NCI-H2196 treated with DMSO at 0.1 percent for 48 hours (cell line): ENCODE measurements at regions not wholly inside any gene's neighbourhood (a gene's known extent, or its start where the extent isn't known, plus 50 kb on each side); places are given as distances from the start of the nearest gene placed in this dataset.
"Not testable (repeated sequence)": the region's sequence is repeated elsewhere in the genome, so short reads cannot be mapped to it uniquely, and the experiment has no call there.

Experiments
- DNase-seq: peaks from one replicate; lab custom pipeline; 2025; ENCODE audit not compliant: unreplicated experiment; lab: John Stamatoyannopoulos, UW

DNA sequence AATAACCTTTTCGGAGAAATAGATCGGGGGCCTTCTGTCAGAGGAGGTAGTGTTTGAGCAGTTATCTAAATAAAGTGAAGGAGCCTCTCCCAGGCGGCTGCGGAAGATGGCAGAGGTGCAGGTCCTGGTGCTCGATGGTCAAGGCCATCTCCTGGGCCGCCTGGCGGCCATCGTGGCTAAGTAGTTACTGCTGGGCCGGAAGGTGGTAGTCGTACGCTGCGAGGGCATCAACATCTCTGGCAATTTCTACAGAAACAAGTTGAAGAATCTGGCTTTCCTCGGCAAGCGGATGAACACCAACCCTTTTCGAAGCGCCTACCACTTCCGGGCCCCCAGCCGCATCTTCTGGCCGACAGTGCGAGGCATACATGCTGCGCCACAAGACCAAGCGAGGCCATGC lies 186.1 kb downstream of the KTN1 start:
- DNase-seq, result no peak

- no peak for DNase-seq
Observed at GRCh38 chr14:55767286-55767685, 187.3 kb downstream of the KTN1 start.

DNA sequence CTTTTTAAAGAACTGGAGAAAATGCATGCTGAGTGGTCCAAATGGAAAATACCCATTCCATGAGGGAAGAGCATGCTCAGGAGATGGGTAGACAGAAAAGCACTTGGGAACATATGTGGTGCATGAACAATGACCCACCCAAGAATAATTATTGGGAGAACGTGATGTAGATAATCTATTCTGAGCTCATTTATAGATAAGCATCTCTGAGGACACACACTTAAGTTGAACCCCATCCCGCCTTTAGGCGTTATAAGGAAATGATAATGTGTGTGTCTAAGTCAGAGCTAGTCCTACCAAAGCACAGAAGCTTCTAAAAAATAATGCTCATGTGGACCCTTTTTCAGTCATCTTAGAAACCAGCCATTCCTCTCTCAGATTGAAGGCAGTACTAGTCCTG lies 189.9 kb downstream of the KTN1 start:
- no peak for DNase-seq

DNA sequence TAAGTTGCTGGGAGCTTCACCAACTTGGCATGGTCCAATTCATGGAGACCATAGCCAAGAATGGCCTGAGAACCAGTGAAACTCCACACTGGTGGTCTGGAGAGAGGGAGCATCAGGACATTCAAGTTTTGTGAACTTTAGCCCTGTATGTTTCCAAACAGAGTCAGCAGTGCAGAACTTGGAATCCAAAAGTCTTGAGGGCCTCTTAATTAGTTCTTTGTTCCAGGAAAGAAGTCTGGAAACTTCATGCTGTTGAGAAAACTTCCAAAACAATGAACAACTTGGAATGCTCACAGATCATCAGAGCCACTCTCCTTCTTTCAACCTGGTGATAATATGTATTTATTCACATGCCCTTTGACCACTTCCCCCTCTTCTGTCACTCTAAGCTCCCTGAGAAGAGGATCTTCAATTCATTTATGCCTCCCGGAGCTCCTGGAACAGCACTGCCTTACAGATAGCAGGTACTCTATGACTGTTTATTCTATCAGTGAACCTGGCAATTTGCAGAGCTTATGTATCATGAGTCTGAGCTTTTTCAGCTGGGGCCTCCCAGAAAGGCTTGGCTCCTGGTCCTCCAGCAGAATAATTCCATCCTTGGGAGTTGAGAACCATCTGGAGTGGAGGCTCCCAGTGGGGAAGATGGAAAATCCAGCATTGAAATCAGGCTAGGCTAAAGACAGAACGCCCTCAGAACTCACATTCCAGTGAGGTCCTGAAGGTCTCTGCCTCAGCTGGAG lies 191.4 kb downstream of the KTN1 start:
- DNase-seq, result no peak

DNA sequence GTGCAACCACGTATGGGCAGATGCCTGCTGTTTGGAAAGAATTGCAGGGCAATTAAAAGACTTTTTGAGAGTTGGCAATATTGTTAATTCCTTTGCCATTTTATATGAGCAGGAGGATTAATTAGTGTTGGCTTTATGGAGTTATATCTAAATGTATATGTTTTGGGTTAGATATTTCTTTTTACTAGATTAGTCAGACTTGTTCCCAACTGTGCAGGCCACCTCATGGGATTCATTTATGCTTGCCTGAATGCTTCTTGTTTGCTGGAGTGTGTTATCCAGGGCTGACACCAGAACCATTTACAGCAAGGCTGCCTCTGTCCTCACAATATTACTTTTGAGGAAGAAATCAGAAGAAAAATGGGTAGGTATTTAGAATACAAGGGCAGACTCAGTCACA lies 192.5 kb downstream of the KTN1 start:
- DNase-seq, result no peak

GRCh38 chr14:55773312-55773711 lies 193.3 kb downstream of the KTN1 start:
- no peak for DNase-seq

DNA sequence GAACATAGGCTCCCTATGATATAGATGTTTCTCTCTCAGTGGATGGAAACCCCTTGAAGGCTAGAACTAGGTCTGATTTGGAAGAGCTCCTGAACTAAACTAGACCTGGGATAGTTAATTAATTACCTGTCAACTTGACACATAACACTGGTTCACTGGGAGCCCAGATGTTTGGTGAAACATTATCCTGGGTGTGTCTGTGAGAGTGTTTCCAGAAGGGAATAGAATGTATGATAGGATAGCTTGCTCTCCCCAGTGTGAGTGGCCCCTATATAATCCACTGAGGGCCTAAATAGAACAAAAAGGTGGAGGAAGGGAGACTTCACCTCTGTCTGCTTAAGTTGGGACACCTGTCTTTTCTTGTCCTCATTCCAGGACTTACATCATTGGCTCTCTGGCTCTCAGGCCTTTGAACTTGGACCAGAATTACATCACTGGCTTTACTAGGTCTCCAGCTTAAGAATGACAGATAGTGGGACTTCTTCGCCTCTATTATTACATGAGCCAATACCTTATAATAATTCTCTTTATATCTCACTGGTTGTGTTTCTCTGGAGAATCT lies 194.1 kb downstream of the KTN1 start:
- DNase-seq, result no peak

DNA sequence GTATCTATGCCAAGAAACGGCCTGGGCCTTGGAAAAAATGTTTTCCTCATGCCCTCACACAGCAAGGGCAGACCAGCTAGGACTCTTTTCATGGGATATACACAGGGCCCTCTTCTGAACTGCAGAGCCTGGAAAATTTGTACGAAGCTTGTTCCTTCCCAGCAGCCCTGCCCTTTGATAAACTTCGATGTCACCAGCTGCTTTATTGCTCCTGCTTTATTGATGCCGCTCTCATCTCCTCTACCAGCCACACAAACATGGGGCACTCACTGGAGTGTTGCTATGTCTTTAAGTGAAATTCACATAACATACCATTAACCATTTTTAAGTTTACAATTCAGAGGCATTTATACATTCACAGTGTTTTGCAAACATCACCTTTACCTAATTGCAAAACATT lies 197.9 kb downstream of the KTN1 start:
- no peak for DNase-seq

DNA sequence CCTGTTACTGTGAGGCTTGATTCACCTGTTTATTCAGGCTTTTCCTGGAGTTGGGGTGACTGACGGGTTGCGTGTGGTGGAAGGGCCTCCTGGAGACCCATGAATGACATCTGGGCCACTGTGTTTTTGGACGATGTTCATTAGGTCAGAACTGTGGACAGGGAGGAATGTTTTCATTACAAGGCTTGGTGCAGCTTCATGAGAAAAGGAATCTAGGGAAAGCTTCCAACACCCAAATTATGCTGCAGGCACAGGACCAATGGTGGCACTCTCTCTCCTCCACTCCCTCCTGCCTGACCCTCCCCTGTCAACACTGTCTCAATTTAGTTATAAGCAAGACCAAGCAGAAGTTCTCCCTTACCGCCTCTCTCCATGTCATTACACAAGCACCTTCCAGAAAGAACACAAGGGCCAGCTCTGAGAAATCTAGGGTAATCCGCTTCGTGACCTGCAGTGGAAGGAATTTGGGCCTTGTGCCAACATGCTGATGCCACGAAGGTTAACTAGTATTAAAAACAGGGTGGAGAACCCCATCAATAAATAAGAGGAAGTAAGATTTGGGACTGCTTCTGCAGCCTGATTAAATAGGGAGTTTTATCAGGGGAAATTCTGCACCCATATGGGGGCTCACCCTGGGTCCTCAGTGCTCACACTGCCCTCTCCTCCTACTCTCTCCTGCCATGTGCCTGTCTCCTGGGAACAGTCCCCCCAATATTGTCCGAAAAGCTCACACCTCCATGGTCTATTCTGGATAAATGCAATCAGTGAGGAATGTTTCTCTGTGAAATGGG lies 200.3 kb downstream of the KTN1 start:
- no peak for DNase-seq

- DNase-seq, result no peak
Observed at GRCh38 chr14:55781046-55781445, 201.0 kb downstream of the KTN1 start.

DNA sequence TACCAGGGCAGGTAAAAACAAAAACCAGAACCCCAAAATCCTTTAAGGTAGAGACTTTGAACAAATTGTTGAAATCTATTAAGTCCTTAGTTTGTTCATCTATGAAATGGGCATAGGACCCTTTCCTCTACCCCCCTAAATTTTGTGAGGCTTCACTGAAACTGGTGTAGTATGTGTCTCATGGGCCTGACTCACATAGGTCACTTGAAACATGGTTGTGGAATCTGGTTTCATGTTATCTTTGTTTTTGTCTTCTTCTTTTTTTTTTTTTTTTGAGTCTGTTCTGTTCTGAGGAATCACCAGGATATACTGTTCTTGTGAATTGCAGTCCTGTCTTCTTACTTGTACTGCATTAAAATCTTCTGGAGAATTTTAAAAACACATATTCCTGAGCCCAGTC lies 202.2 kb downstream of the KTN1 start:
- DNase-seq, result no peak

- DNase-seq, result no peak
Observed at GRCh38 chr14:55789406-55789805, 209.4 kb downstream of the KTN1 start.

GRCh38 chr14:55794655-55795595 lies 214.9 kb downstream of the KTN1 start:
- DNase-seq, result no peak

DNA sequence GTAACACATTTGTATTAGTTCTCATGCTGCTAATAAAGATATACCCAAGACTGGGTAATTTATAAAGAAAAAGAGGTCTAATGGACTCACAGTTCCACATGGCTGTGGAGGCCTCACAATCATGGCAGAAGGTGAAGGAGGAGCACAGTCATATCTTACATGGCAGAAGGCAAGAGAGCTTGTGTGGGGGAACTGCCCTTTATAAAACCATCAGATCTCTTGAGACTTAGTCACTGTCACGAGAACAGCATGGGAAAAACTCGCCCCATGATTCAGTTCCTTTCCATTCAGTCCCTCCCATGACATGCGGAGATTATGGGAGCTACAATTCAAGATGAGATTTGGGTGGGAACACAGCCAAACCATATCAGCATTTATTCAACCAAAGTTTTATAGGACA lies 216.5 kb downstream of the KTN1 start:
- DNase-seq, result not testable (repeated sequence)

DNA sequence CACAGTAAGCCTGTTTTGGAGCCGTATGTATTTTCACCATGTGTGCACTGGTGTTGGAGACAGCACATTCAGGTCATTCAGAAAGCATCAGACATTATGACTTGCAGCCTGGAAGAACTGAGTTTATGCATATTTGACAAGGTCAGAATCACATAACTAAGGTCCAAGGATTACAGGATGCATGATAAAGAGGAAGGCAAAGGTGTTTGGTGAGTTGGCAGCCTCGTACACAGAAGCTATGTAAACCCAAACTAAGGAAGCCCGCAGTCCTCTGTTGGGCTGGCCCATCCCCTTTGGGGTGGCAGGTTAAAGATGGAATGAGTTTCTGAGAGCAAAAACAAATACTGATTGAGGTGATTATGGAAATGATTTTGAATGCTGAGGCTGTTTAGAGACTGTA lies 218.4 kb downstream of the KTN1 start:
- no peak for DNase-seq

DNA sequence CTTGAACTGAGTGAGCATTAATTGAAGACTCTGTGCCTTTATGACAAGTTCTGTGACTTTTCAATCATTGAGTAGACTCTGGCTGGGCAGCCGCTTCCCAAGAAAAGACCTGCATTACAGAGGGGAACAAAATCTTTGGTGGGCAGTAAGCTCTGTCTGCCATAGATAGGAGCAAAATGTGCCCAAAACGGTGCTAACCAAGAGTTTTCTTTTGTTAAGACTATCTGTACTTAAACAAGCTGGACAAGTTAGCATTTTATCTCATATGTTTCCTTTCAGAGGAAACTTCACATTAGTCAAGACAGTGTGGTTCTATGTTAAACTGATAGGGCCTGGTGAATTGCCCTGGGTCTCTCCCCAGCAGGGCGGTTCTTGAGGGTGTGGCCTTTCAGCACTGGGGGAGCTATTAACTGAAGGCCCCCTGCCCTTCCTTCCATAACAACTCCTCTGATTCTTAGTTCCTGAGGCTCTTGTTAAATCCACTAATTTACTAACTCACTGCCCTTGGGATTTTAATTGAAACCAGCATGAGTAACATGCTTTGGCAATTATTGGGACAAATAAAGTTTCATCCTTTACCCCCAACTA lies 219.6 kb downstream of the KTN1 start:
- DNase-seq, result no peak

DNA sequence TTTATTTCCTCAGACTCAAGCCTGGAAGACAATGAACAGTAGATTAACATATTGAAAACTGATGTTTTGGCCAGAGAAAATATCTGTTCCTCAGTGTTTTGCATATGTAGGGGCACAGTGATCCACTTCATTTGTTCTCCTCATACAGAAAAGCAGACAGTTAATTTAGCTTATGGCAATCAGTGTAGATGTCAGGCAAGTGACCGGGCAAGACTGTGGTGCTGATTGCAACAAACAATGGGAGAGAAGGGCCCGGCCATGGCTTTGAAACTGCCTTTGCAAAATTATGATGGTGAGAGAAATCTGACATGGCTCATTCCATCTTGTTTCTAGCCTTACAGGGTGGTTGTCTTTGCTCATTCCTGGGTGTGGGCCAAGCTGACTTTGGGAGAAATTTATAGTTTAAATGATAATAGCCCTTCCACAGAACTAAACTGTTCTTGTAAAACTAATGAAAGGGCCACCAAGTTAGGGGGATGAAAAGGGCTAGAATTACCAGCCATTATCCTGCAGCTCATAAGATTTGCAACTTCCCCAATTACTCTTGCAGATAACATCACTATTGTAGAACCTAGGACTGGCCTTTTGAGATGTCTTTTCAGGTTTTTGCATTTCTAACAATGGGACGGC lies 220.3 kb downstream of the KTN1 start:
- DNase-seq, result no peak

DNA sequence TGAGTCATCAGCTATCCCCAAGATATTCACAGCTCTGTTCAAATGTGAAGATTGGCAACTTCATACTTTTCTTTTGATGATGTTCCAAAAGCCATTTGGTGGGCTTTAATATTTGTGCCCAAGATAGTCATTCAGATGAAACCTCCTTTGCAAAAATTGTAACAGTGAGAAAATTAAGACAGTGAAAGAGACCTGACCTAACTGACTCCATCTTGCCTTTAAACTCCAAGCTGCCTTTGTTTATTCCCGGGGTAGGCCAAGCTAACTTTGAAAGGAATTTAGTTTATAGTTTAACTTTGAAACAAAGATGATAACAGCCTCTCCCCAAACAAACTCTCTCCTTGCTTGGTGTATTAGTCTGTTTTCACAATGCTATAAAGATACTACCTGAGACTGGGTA lies 221.1 kb downstream of the KTN1 start:
- no peak for DNase-seq

GRCh38 chr14:55802986-55803872 lies 223.2 kb downstream of the KTN1 start:
- no peak for DNase-seq
